ENCODE measurements at regions not wholly inside any gene's neighbourhood (a gene's known extent, or its start where the extent isn't known, plus 50 kb on each side); places are given as distances from the start of the nearest gene placed in this dataset.
"Not testable (repeated sequence)": the region's sequence is repeated elsewhere in the genome, so short reads cannot be mapped to it uniquely, and the experiment has no call there.

DNA sequence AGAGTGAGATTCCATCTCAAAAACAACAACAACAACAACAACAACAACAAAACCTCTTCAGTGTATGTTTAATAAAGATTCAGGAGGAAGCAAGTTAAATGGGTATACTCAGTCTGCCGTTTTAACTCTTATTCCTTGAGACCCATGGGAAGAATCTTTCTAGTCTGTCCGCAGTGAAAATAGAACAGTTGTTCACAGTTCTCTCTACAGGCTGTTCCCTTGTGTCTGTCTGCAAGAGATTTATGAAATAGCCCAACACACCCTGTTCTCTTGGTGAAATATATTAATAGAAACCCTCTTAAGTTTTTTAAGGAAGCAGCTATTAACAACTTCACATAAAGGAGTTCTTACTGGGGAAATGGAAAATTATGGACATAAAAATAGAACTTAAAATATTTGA is 682.2 kb upstream of the RAG2 start:
- Histone ChIP-seq H3K9me3 (replicated peaks in 1 of 11) (no peaks in the 10 kb centered on the region), H4K20me1 (no peaks in the 10 kb centered on the region), H3K9ac (no peak overlapping the region), H3K27me3 (no peaks in the 10 kb centered on the region), H3K4me1 (no peaks in the 10 kb centered on the region), H3K27ac (no peak overlapping the region), H3K4me3 (no peak overlapping the region), H3K36me3 (no peaks in the 10 kb centered on the region), H3K4me2 (no peak overlapping the region)
- no peak for TF ChIP-seq Cebpa-rat (IDR thresholded peaks at IDR 0.05)

DNA sequence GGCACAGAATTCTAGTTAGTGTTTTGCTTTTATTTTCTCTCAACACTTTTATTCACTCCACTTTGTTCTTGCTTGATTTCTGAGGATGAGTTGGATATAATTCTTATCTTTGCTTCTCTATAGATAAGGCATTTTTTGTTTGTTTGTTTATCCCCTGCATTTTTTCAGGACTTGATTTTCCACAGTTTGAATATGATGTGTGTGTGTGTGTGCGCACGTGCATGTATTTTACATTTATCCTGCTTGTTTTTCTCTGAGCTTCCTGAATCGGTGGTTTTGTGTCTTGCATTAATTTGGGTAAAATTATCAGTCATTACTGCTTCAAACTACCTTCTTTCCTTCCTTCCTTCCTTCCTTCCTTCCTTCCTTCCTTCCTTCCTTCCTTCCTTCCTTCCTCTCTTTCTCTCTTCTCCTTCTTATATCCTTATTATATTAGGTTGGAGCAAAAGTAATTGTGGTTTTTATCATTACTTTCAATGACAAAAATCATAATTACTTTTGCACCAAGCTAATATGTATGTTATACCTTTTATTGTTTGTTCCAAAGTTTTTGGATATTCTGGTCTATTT is 679.9 kb upstream of the RAG2 start:
- Histone ChIP-seq H4K20me1 (no peaks in the 10 kb centered on the region), H3K27ac (no peak overlapping the region), H3K36me3 (no peaks in the 10 kb centered on the region), H3K4me1 (no peaks in the 10 kb centered on the region), H3K4me2 (no peak overlapping the region), H3K4me3 (no peak overlapping the region), H3K9ac (no peak overlapping the region), H3K9me3 (replicated peaks in 1 of 11) (no peaks in the 10 kb centered on the region), H3K27me3 (no peaks in the 10 kb centered on the region)
- no peak for TF ChIP-seq Cebpa-rat (IDR thresholded peaks at IDR 0.05)

DNA sequence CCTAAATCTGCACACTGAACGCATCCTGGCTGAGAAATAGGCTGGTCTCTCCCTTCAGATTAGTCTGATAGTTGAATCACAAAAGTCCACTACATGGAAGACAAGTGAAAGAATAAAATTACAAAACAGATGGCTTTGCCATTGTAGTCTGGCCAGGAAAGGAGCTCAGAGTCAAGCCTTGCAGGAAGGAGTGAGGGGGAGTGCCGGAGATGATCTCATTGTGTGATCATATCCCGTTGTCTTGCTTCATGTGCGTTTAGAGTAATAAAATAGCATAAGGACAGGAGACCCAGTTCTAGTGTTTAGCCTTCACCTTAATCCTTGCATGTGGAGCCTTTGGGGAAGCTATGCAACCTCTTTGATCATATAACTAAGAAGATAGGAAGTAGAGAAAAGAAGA is 666.7 kb upstream of the RAG2 start:
- Histone ChIP-seq H3K36me3 (no peaks in the 10 kb centered on the region), H3K9me3 (replicated peaks in 1 of 11) (no peaks in the 10 kb centered on the region; a peak in 1 of 22 replicates), H3K4me1 (no peaks in the 10 kb centered on the region), H4K20me1 (no peaks in the 10 kb centered on the region), H3K4me3 (no peak overlapping the region), H3K27me3 (no peaks in the 10 kb centered on the region), H3K9ac (no peak overlapping the region), H3K27ac (no peak overlapping the region), H3K4me2 (no peak overlapping the region)
- no peak for TF ChIP-seq Cebpa-rat (IDR thresholded peaks at IDR 0.05)

DNA sequence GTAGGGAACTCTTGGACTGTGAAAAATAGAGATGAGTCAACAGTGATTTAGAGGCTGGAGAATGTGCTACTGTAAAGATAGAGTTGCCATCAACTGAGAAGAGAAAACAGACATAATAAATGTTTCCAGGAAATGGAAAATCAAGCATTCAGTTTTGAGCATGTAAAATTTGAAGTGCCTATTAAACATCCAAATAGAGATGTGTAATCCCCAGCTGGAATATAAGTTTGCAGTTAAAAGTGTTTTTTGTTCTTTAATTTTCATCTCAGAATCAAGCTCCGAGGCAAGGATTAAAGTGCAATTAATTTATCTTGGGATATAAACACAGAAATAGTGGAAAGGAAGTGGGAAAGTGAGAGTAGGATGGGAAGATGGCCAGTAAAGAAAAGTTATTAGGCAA is 666.0 kb upstream of the RAG2 start:
- TF ChIP-seq Cebpa-rat (IDR thresholded peaks at IDR 0.05): no peak
- Histone ChIP-seq H3K9me3 (replicated peaks in 1 of 11) (no peaks in the 10 kb centered on the region; a peak in 1 of 22 replicates), H3K4me3 (no peak overlapping the region), H3K36me3 (no peaks in the 10 kb centered on the region), H3K27me3 (no peaks in the 10 kb centered on the region), H4K20me1 (no peaks in the 10 kb centered on the region), H3K9ac (no peak overlapping the region), H3K4me1 (no peaks in the 10 kb centered on the region), H3K4me2 (no peak overlapping the region), H3K27ac (no peak overlapping the region)

DNA sequence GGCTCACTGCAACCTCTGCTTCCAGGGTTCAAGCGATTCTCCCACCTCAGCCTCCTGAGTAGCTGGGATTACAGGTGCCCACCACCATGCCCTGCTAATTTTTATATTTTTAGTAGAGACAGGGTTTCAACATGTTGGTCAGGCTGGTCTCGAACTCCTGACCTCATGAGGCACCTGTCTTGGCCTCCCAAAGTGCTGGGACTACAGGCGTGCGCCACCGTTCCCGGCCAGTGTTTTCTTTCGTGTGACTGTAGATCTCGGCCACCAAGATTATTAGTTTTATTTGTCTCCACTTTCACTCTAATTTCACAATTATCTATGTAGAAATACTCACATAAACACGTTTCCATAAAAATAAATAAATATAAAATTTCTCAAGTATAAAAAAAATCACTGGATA is 665.4 kb upstream of the RAG2 start:
- not testable (repeated sequence) for H3K27me3 ChIP-seq; H3K9ac ChIP-seq; H3K9me3 ChIP-seq (replicated peaks in 1 of 11); H3K36me3 ChIP-seq; H3K27ac ChIP-seq; H4K20me1 ChIP-seq; H3K4me2 ChIP-seq; H3K4me3 ChIP-seq; H3K4me1 ChIP-seq

DNA sequence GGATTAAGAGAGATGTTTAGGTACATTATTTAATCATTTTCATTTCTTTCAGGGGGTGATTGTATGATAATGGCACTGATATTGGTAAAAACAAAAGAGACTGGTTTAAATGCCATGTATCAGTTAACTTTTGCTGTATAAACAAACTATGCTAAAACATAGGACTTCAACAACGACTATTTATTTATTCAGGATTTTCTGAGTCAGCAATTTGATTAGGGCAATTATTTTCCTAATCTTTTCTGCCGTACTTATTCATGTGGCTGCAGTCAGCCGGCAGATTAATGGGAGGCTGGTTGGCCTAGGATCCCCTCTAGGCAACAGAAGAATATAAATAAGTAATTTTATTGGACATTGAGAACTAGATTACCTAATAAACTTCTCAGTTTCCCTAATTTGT is 661.7 kb upstream of the RAG2 start:
- Histone ChIP-seq H3K9me3 (replicated peaks in 1 of 11) (no peaks in the 10 kb centered on the region), H3K36me3 (no peaks in the 10 kb centered on the region), H3K27me3 (no peaks in the 10 kb centered on the region), H3K9ac (no peak overlapping the region), H3K4me1 (no peaks in the 10 kb centered on the region), H3K27ac (no peak overlapping the region), H3K4me3 (no peak overlapping the region), H3K4me2 (no peak overlapping the region), H4K20me1 (no peaks in the 10 kb centered on the region)
- TF ChIP-seq Cebpa-rat (IDR thresholded peaks at IDR 0.05): no peak

DNA sequence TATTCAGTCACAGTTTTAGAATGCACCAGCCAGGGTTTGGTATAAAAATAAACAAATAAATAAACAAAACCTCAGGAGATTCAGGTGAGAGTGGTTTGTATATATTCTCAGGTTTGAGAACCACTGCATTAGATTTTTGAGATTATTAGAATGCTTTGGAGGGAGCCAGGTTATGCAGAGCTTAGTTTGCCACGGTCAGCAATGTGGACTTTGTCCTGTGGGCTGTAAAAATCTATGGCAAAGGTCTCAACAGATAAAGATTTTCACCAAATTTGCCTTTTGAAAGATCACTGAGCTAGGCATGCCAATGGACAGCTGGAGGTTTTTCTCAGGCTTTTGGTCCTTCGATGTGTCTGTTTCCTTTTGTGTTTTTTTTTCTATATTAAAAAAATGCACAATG is 650.1 kb upstream of the RAG2 start:
- TF ChIP-seq Cebpa-rat (IDR thresholded peaks at IDR 0.05): no peak
- Histone ChIP-seq H4K20me1 (no peaks in the 10 kb centered on the region), H3K4me2 (no peak overlapping the region), H3K27ac (no peak overlapping the region), H3K4me1 (no peaks in the 10 kb centered on the region), H3K36me3 (no peaks in the 10 kb centered on the region), H3K27me3 (no peaks in the 10 kb centered on the region), H3K9me3 (replicated peaks in 1 of 11) (peaks cover 0 to 6% (median 0%) of the 10 kb centered on the region in 11 experiments; a peak in 3 of 22 replicates), H3K9ac (no peak overlapping the region), H3K4me3 (no peak overlapping the region)

DNA sequence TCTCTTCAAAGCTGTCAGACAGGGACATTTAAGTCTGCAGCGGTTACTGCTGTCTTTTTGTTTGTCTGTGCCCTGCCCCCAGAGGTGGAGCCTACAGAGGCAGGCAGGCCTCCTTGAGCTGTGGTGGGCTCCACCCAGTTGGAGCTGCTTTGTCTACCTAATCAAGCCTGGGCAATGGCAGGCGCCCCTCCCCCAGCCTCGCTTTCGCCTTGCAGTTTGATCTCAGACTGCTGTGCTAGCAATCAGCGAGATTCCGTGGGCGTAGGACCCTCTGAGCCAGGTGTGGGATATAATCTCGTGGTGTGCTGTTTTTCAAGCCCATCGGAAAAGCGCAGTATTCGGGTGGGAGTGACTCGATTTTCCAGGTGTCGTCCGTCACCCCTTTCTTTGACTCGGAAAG is 648.1 kb upstream of the RAG2 start:
- H3K27me3 ChIP-seq; H4K20me1 ChIP-seq; H3K9ac ChIP-seq; H3K27ac ChIP-seq; H3K36me3 ChIP-seq; H3K9me3 ChIP-seq (replicated peaks in 1 of 11); H3K4me3 ChIP-seq; H3K4me1 ChIP-seq; H3K4me2 ChIP-seq: not testable (repeated sequence)

DNA sequence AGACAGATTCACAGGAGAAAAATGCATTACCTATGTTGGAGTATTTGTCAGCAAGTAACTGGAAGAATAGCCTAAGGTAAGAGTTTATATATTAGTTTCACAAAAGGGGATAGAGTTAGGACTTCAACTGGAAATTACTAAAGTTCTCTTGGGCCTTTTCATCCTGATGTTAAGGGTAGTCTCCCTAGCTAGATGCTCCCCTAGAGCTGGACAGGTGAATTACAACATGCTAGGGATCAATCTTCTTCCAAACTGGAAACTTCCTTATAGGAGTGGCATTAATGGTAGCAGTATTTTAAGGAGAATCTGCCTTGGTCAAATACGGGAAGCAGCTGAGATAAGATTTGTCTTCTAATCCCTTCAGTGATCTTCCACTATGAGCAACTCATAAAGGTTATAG is 632.8 kb upstream of the RAG2 start:
- H3K9ac ChIP-seq: no peak overlapping the region
- H3K4me1 ChIP-seq: no peaks in the 10 kb centered on the region
- H3K27ac ChIP-seq: no peak overlapping the region
- H3K4me3 ChIP-seq: no peak overlapping the region
- H3K4me2 ChIP-seq: no peak overlapping the region
- no peaks in the 10 kb centered on the region for H3K27me3 ChIP-seq
- TF ChIP-seq Cebpa-rat (IDR thresholded peaks at IDR 0.05): no peak
- H4K20me1 ChIP-seq: no peaks in the 10 kb centered on the region
- no peaks in the 10 kb centered on the region for H3K36me3 ChIP-seq
- H3K9me3 ChIP-seq (replicated peaks in 1 of 11): peaks cover 0 to under 1% (median 0%) of the 10 kb centered on the region in 11 experiments; a peak in 1 of 22 replicates

DNA sequence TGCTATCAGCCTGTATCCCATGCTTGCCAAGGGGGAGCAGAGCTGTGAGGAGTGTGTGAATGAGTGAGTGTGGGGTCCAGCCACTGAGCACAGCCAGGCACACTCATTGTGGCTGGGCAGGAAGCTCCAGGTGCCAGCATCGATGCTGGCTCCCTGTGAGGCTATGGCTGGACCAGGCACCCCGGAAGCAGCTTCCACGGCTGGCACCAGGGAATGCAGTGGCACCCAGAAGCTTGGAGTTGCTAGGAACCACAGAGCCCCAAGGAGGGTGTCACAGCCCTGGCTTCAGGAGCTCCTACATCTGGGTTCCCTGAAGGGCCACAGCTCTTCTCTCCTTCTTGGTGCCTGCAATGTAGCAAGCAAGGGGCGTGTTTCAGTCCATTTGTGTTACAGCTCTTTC is 625.9 kb upstream of the RAG2 start:
- H3K4me1 ChIP-seq: no peaks in the 10 kb centered on the region
- no peaks in the 10 kb centered on the region for H4K20me1 ChIP-seq
- no peaks in the 10 kb centered on the region for H3K27me3 ChIP-seq
- no peak overlapping the region for H3K27ac ChIP-seq
- H3K9ac ChIP-seq: no peak overlapping the region
- no peak for TF ChIP-seq Cebpa-rat (IDR thresholded peaks at IDR 0.05)
- no peaks in the 10 kb centered on the region; a peak in 1 of 22 replicates for H3K36me3 ChIP-seq
- peak overlapping the region in 1 of 10 experiments; percentile 7; a peak in 2 of 20 replicates for H3K4me3 ChIP-seq
- no peak overlapping the region for H3K4me2 ChIP-seq
- H3K9me3 ChIP-seq (replicated peaks in 1 of 11): peaks cover 18 to 28% (median 24%) of the 10 kb centered on the region in 11 experiments

All from BLaER1 treated with 17β-estradiol and CSF1 and Interleukin-3, amounts not matched to agents 10 nM and 100 nM (cell line).